ENCODE measurements at regions not wholly inside any gene's neighbourhood (a gene's known extent, or its start where the extent isn't known, plus 50 kb on each side); places are given as distances from the start of the nearest gene placed in this dataset.
"Not testable (repeated sequence)": the region's sequence is repeated elsewhere in the genome, so short reads cannot be mapped to it uniquely, and the experiment has no call there.

- DNase-seq = no peak
Measured at GRCh38 chr4:59518005-59518823, 1681.9 kb upstream of the ADGRL3 start.

GRCh38 chr4:59525885-59526284 lies 1674.2 kb upstream of the ADGRL3 start:
- no peak for DNase-seq

DNA sequence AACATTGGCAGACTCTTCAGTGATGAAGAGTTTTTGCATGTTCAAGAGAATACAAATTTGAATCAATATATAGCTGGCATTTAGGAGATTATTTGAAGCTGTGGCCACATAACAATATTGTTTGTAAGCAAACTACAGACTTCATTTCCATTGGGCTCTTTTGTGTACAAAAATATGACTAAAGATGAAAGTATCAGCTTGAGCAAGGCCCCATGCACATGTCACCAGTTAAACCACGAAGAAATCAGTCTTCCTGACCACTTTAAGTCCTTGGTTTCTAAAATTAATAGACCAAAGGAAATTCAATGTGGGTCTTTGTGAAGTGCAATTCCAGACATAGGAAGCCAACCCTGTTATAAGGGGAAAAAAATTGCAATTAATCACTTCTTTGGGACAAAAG lies 1664.6 kb upstream of the ADGRL3 start:
- peak; percentile 10 for DNase-seq

DNA sequence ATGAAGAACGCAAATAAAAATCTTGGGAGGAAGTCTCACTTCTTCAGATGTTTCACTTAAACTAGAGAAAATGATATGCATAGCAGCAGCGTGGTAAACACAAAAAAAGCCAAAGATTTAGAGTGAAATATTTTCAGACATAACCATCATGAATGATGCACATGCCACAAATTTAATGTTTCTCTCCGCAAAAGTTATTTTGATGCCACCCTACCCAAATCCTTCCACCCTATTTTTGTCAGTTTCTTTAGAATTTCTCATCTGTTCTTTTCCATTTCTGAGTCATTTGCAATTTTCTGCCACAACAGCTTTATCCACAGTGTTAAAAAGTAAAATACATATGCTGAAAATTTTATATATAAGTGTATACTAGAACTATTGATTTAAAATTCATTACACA lies 1663.7 kb upstream of the ADGRL3 start:
- DNase-seq = no peak

DNA sequence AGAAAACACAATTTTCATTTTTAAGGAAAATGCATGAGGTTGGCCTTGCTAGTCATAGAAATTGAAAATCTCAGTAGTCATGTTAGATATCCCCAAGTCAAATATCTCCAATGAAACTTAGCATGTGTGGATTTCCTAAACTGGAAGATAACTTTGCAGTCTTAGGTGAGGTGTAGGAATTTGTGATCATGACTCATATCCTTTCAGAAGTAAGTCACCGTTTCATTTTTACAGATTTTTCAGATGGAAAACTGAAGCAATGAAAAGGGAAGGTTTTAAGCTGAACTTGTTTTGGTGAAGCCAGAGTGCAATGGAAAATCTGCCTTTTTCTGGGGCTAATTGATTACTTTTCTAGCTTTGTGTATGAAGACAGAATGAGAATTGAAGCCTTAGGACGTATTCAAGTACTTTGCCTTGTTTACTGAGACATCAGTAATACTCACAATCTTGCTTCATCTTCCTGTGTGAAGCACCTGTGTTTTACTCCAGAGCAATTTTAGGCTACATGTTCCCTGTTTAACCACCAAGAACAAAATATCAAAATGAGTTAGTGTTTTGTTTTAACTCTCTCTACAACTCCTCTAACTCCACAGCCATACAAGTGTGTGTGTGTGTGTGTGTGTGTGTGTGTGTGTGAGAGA lies 1662.8 kb upstream of the ADGRL3 start:
- no peak for DNase-seq

DNA sequence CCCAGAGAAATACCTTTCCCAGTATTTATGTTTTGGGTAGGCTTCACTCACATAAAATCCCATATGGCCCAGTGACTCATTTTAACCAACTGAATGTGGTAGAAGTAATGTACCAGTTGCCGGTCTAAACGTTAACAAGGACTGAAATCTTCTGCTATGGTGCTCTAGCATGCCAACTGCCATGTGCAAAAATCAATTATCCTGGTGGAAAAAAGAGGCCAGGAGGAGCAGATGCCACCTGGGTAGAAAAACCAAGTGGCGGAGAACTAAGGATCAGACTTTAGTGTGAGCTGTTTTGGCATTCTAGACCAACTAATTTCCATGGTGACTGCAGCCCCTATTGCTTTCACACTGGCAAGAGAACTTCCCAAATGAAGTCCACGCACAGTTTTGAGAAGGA lies 1660.7 kb upstream of the ADGRL3 start:
- DNase-seq = no peak

DNA sequence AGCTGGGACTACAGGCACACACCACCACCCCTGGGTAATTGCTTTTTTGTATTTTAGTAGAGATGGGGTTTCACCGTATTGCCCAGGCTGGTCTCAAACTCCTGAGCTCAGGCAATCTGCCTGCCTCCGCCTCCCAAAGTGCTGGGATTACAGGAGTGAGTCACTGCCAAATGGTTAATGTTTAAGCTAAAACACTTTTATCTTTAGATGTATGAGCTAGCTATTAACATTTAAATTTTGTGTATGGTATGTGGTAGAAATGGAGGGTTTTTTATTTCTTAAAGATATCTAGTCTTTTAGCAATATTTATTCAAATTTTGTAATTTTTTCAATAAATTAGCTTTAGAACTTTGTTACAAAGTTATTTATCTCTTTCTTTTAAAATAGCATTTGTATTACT lies 1659.8 kb upstream of the ADGRL3 start:
- DNase-seq = no peak

GRCh38 chr4:59553063-59553720 lies 1646.9 kb upstream of the ADGRL3 start:
- DNase-seq = peak; percentile 24

DNA sequence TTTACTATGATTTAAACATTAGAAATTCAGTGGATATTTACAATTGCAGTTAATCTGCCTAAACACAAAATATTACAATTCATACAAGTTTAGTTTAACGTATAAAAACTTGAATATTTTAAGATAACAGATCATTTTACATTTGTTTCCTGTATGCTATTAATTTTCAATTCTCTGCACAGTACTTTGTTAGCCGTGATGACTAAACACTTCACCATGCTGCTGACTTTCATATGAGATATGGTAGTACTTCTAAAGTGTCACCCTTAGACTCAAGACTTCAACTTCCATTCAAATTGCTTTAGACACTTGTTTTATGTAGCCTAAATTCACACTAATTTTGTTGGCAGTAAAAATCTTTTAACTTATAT lies 1646.4 kb upstream of the ADGRL3 start:
- no peak for DNase-seq

GRCh38 chr4:59556191-59556590 lies 1643.9 kb upstream of the ADGRL3 start:
- DNase-seq = not testable (repeated sequence)

GRCh38 chr4:59560141-59560648 lies 1639.9 kb upstream of the ADGRL3 start:
- not testable (repeated sequence) for DNase-seq

DNA sequence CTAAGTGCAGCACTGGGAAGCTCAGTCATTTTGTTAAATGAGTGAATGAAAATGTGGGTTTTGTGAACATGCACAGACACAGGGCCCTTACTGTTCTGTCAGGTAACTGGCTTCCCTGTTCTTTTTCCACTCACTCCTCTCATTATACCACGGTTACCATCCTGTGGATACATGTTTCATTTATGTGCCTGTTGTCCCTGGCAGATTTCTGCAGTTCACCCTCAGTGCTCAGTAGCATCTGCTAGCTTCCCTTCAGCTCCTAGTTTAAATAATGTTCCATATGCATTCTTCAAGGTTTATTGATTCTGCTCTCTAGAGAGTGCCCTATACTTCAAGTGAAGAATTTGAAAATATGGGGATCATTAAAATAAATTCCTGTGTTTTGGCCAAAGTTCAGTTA lies 1634.3 kb upstream of the ADGRL3 start:
- DNase-seq = no peak

DNA sequence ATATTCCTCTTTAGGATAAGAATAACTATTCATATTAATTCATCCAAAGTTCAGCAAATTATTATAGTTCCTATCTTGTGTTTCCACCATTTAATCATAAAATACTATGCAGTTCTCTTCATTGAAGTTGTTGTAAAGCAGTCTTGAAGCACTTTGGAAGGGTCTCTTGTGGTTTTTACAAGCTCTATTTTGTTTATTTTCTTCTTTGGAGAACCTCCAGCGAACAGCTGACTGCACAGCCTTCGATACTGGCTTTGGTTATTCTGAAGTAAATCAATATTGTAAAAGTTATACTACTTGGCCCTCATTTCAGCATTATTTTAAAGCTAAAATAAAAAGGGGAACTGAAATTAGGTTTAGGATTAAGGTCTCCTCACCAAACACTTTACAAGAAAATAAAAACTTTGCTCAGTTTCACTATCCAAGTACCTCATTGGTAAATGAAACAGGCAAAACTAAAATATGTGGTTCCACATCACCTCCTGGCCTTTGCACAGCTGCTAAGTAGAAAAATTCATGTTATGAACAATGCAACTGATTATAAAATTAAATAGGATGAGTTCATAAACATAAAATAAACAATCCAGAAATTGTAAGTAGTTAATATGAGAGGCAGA lies 1629.2 kb upstream of the ADGRL3 start:
- no peak for DNase-seq

DNA sequence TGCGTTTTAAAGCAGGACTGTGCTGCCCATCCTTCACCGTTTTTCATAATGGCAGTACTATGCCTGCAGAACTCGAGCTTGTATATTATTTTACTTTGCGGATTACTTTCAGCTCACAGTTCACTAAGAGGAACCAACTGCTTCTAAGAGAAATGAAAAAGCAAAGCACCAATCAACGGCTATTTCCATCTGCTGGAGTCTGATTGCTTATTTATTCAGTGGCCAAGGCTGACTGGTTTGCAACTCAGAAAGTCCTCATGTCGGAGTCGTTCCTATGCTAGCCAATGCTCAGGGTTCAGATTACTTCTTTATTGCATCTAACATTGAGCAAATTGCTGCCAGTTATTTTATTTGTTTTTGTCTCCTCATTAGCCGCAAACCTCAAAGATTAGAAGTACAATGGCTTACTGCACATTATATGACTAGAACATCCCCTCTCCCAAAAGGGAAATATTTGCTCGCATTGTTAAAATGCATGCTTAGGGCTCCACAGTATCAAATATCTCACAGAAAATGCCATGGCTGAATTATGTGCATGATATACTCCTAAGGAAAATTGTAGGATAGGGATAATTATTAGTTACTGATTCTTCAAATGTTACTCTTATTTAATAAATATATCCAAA lies 1628.2 kb upstream of the ADGRL3 start:
- DNase-seq = no peak

- DNase-seq = no peak
Measured at GRCh38 chr4:59583845-59584568, 1616.1 kb upstream of the ADGRL3 start.

- DNase-seq = no peak
Measured at GRCh38 chr4:59597536-59598329, 1602.4 kb upstream of the ADGRL3 start.

GRCh38 chr4:59598330-59598618 lies 1601.9 kb upstream of the ADGRL3 start:
- DNase-seq = no peak

DNA sequence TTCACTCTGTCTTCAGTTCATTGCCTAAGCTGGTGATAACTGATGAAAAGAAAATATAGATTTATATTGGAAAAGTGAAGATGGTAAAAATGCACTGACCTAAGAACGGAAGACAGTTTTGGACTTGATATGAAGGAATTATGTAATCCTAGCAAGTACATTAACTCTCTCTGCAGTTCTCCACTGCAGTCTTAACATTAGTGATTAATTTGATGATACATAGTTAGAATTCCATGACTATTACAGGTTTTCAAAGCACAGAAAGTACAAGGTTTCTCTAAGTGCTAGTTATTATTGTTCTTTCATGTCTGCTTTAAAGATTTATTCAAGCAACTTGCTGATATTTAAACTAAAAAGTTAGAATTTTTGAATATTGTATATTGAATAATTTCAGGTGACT lies 1591.7 kb upstream of the ADGRL3 start:
- DNase-seq = no peak

DNA sequence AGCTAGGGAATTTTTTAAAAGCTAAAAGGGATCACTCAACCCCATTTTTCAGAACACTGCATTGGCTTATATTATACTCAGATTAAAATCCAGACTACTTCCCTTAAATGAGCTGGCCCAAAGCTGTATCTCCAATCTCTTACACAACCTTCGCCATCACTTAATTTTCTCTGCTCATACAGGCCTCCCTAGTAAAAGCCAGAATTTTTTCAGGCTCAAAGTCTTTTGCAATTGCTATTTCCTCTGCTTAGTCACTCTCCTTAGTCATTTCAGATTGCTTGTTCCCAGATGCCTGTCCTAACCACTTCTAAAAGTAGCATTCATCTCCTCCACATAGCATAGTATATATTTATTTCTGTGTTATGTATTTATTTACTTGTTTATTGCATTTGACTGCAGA lies 1587.9 kb upstream of the ADGRL3 start:
- DNase-seq = no peak

GRCh38 chr4:59615316-59615715 lies 1584.8 kb upstream of the ADGRL3 start:
- DNase-seq = no peak

DNA sequence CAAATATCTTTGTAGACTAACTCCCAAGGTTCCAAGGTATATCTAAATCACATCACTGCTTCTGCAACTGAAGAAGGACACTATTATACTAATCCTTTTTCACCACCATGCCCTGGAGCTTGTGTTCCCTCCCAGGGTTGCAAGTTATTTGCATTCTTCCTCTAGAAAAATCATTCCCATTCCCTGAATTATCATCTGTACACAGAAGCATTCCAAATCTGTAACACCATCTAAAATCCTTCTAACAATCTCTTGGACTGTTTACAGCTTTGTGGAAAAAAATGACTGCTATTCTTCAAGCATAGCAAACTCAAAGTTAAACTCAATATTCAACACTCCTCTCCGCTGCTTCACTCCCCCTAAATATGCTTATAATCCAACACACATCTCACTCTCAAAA lies 1570.8 kb upstream of the ADGRL3 start:
- no peak for DNase-seq

DNA sequence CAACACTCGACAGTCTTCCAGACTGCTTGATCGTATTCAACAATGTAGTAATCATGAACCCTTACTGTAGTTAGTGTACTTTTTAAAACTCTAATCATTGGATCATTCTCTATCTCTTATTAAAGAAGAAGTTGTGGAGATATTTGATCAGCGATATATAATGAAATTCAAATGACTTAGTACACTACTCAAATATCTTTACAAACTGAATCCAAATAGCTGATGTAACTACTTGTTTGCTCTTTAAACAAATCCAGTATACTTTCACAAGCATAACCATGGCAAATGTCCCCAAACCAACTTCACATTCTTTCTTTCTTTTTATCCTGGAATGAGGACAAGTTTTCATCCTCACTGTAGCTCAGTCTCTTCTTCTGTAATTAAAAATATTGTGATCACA lies 1569.9 kb upstream of the ADGRL3 start:
- DNase-seq = no peak

Measured in activated CD4-positive, alpha-beta T cell treated with anti-CD3 and anti-CD28 coated beads, Interleukin-2, Interleukin-6, amounts not matched to agents 100 ng/mL and 50 ng/mL, durations not matched to agents 16 hours and 8 hours (primary cell).